HEK293 (cell line): ENCODE measurements at regions not wholly inside any gene's neighbourhood (a gene's known extent, or its start where the extent isn't known, plus 50 kb on each side); places are given as distances from the start of the nearest gene placed in this dataset.

Source experiments
- CTCF ChIA-PET: fragments of 350-600 bp; formaldehyde crosslinking; extraction: SDS; loops from one replicate; lab custom pipeline; 2021; ENCODE audit warnings: antibody characterized with exemption; lab: Yijun Ruan, JAX
- POLR2A ChIA-PET: fragments of 300-600 bp; formaldehyde crosslinking; extraction: SDS; loops from one replicate; lab custom pipeline; 2020; ENCODE audit warnings: antibody characterized with exemption, inconsistent platforms; lab: Yijun Ruan, JAX
- H3K27ac ChIP-seq: fragments of 200-500 bp; sonication (Bioruptor generic); 2 replicates; pipeline ENCODE4 v1.5.1; 2014; ENCODE audit warnings: low read depth, low read length, control low read depth, inconsistent platforms; ENCODE audit errors: extremely low read depth
- H3K36me3 ChIP-seq, 2 experiments: fragments of 200-500 bp in 1 of 2; sonication (Bioruptor generic) in 1 of 2; 1 replicate in 1 of 2; 2 replicates in 1 of 2; pipeline ENCODE4 v1.5.1; 2014 to 2017; ENCODE audit warnings: inconsistent platforms in 2 of 2, low read length in 2 of 2; ENCODE audit not compliant: control insufficient read depth in 2 of 2, insufficient read depth in 1 of 2
- H3K4me1 ChIP-seq: fragments of 200-500 bp; sonication (Bioruptor generic); 2 replicates; pipeline ENCODE4 v1.5.1; 2014; ENCODE audit warnings: mild to moderate bottlenecking, low read length, inconsistent platforms; ENCODE audit not compliant: control insufficient read depth, insufficient read depth
- H3K4me3 ChIP-seq: 2 replicates; pipeline ENCODE4 v1.5.1; 2011; ENCODE audit warnings: low read depth, mild to moderate bottlenecking, control low read depth, low read length, moderate library complexity
- H3K9me3 ChIP-seq: fragments of 200-500 bp; sonication (Bioruptor generic); 2 replicates; pipeline ENCODE4 v1.5.1; 2014; ENCODE audit warnings: low read depth, low read length, inconsistent platforms; ENCODE audit not compliant: control insufficient read depth, insufficient read depth
- GFI1B ChIP-seq: fragments of 450-650 bp; formaldehyde crosslinking; IDR thresholded peaks from 2 replicates; pipeline ENCODE4 v1.5.1; 2016; ENCODE audit warnings: missing biosample characterization, missing genetic modification characterization
- GLIS2 ChIP-seq: fragments of 450-650 bp; formaldehyde crosslinking; IDR thresholded peaks from 2 replicates; pipeline ENCODE4 v1.5.1; 2016; ENCODE audit warnings: missing biosample characterization, missing genetic modification characterization
- PRDM10 ChIP-seq: fragments of 450-650 bp; formaldehyde crosslinking; IDR thresholded peaks from 2 replicates; pipeline ENCODE4 v1.5.1; 2016; ENCODE audit warnings: missing biosample characterization, missing genetic modification characterization
- REST ChIP-seq: fragments of 450-650 bp; formaldehyde crosslinking; IDR thresholded peaks from 2 replicates; pipeline ENCODE4 v1.5.1; 2016; ENCODE audit warnings: missing biosample characterization, missing genetic modification characterization
- SCRT2 ChIP-seq: fragments of 450-650 bp; formaldehyde crosslinking; IDR thresholded peaks from 2 replicates; pipeline ENCODE4 v1.5.1; 2016; ENCODE audit warnings: missing biosample characterization, missing genetic modification characterization
- TRIM28 ChIP-seq: IDR thresholded peaks from 2 replicates; pipeline ENCODE4 v1.6.1; 2011; ENCODE audit warnings: low read length, control low read depth, borderline replicate concordance
- TSHZ1 ChIP-seq: fragments of 450-650 bp; formaldehyde crosslinking; IDR thresholded peaks from 2 replicates; pipeline ENCODE4 v1.5.1; 2016; ENCODE audit warnings: missing biosample characterization, missing genetic modification characterization, borderline replicate concordance
- ZNF350 ChIP-seq: fragments of 450-650 bp; formaldehyde crosslinking; IDR thresholded peaks from 2 replicates; pipeline ENCODE4 v1.5.0; 2017; ENCODE audit warnings: missing biosample characterization, mild to moderate bottlenecking, missing genetic modification characterization
- ZNF433 ChIP-seq: fragments of 450-650 bp; formaldehyde crosslinking; IDR thresholded peaks from 2 replicates; pipeline ENCODE4 v1.5.1; 2016; ENCODE audit warnings: missing biosample characterization, missing genetic modification characterization, low read depth
- ZNF513 ChIP-seq: fragments of 450-650 bp; IDR thresholded peaks from 2 replicates; pipeline ENCODE4 v1.5.1; 2018; ENCODE audit warnings: missing biosample characterization, missing genetic modification characterization
- ZNF596 ChIP-seq: fragments of 450-650 bp; IDR thresholded peaks from 2 replicates; pipeline ENCODE4 v1.5.0; 2018; ENCODE audit warnings: missing biosample characterization, mild to moderate bottlenecking, missing genetic modification characterization, moderate library complexity
- ZNF610 ChIP-seq: fragments of 450-650 bp; formaldehyde crosslinking; IDR thresholded peaks from 2 replicates; pipeline ENCODE4 v1.5.1; 2016; ENCODE audit warnings: missing biosample characterization, missing genetic modification characterization, borderline replicate concordance

GRCh38 chr6:90947184-90948064 is 360.6 kb upstream of the MAP3K7 start:
- Histone ChIP-seq H3K36me3 (no peaks in the 10 kb centered on the region), H3K9me3 (no peaks in the 10 kb centered on the region), H3K4me1 (no peaks in the 10 kb centered on the region), H3K27ac (no peak overlapping the region), H3K4me3 (no peak overlapping the region)
- TF ChIP-seq ZNF433 (no peak), REST (tag by site-specific recombination) (peak; percentile 89), ZNF596 (tag by site-specific recombination) (no peak)
- POLR2A ChIA-PET, result no interaction called here
- CTCF ChIA-PET, result interaction anchor here (0.6 to 1.5 kb wide), 3 partner anchors 7 to 1725 kb away, joined by 3 to 5 read pairs (median 4); no protein-coding TSS in a partner anchor

GRCh38 chr6:90941885-90942284 is 355.0 kb upstream of the MAP3K7 start:
- TF ChIP-seq GLIS2 (tag by site-specific recombination) (no peak), GFI1B (tag by site-specific recombination) (peak; percentile 37; the same call in 1 of the 2 replicates)
- Histone ChIP-seq H3K4me3 (no peak overlapping the region), H3K4me1 (no peaks in the 10 kb centered on the region), H3K27ac (no peak overlapping the region), H3K9me3 (no peaks in the 10 kb centered on the region), H3K36me3 (no peaks in the 10 kb centered on the region)
- ChIA-PET CTCF (interaction anchor here (0.5 to 4.0 kb wide), 14 partner anchors 12 to 1151 kb away, joined by 3 to 33 read pairs (median 4); no protein-coding TSS in a partner anchor), POLR2A (no interaction called here)

GRCh38 chr6:90940812-90941481 is 354.1 kb upstream of the MAP3K7 start:
- no peak overlapping the region for H3K4me3 ChIP-seq
- H3K4me1 ChIP-seq, result no peaks in the 10 kb centered on the region
- POLR2A ChIA-PET, result no interaction called here
- H3K36me3 ChIP-seq, result no peaks in the 10 kb centered on the region
- CTCF ChIA-PET, result interaction anchor here (0.5 to 4.0 kb wide), 56 partner anchors 7 to 1703 kb away, joined by 3 to 33 read pairs (median 4); no protein-coding TSS in a partner anchor
- no peak overlapping the region for H3K27ac ChIP-seq
- H3K9me3 ChIP-seq, result no peaks in the 10 kb centered on the region
- TF ChIP-seq SCRT2 (peak; percentile 79), ZNF350 (no peak), PRDM10 (tag by site-specific recombination) (peak; percentile 89), TRIM28 (peak; percentile 73; the same call in 1 of the 2 replicates), ZNF610 (tag by site-specific recombination) (no peak), TSHZ1 (tag by site-specific recombination) (no peak), ZNF513 (peak; percentile 68)
